GM19025 (cell line): ENCODE measurements at regions not wholly inside any gene's neighbourhood (a gene's known extent, or its start where the extent isn't known, plus 50 kb on each side); places are given as distances from the start of the nearest gene placed in this dataset.
"Not testable (repeated sequence)": the region's sequence is repeated elsewhere in the genome, so short reads cannot be mapped to it uniquely, and the experiment has no call there.

Experiments
- ATAC-seq: cut with Tn5 transposase; IDR thresholded peaks from one replicate; pipeline ENCODE4 v1.9.1; 2021; ENCODE audit warnings: mild to moderate bottlenecking, low read depth, moderate library complexity; ENCODE audit not compliant: unreplicated experiment

GRCh38 chr4:28427306-28428085, 1566.9 kb downstream of the STIM2 start:
- no peak for ATAC-seq

- no peak for ATAC-seq
Observed at GRCh38 chr4:28432348-28433025, 1571.8 kb downstream of the STIM2 start.

- no peak for ATAC-seq
Observed at GRCh38 chr4:28435314-28435713, 1574.7 kb downstream of the STIM2 start.

- ATAC-seq, result no peak
Observed at GRCh38 chr4:28436191-28437080, 1575.8 kb downstream of the STIM2 start.

- ATAC-seq, result no peak
Observed at GRCh38 chr4:28443371-28443770, 1582.7 kb downstream of the STIM2 start.

- no peak for ATAC-seq
Observed at GRCh38 chr4:28443801-28444412, 1583.3 kb downstream of the STIM2 start.

- no peak for ATAC-seq
Observed at GRCh38 chr4:28444886-28445496, 1584.3 kb downstream of the STIM2 start.

- no peak for ATAC-seq
Observed at GRCh38 chr4:28449085-28449484, 1588.4 kb downstream of the STIM2 start.

GRCh38 chr4:28451346-28451745, 1590.7 kb downstream of the STIM2 start:
- ATAC-seq, result no peak

GRCh38 chr4:28462766-28463700, 1602.4 kb downstream of the STIM2 start:
- ATAC-seq, result no peak

- ATAC-seq, result no peak
Observed at GRCh38 chr4:28464823-28465222, 1604.2 kb downstream of the STIM2 start.

- ATAC-seq, result not testable (repeated sequence)
Observed at GRCh38 chr4:28466886-28467285, 1606.2 kb downstream of the STIM2 start.

GRCh38 chr4:28469387-28469786, 1608.7 kb downstream of the STIM2 start:
- no peak for ATAC-seq

- ATAC-seq, result no peak
Observed at GRCh38 chr4:28469886-28470285, 1609.2 kb downstream of the STIM2 start.

- no peak for ATAC-seq
Observed at GRCh38 chr4:28475381-28475780, 1614.7 kb downstream of the STIM2 start.

- no peak for ATAC-seq
Observed at GRCh38 chr4:28479666-28480065, 1619.0 kb downstream of the STIM2 start.

- ATAC-seq, result no peak
Observed at GRCh38 chr4:28481565-28481964, 1620.9 kb downstream of the STIM2 start.

GRCh38 chr4:28482580-28483270, 1622.1 kb downstream of the STIM2 start:
- no peak for ATAC-seq

GRCh38 chr4:28488021-28488420, 1627.4 kb downstream of the STIM2 start:
- no peak for ATAC-seq
